Common myeloid progenitor, CD34-positive (primary cell): ENCODE measurements at regions not wholly inside any gene's neighbourhood (a gene's known extent, or its start where the extent isn't known, plus 50 kb on each side); places are given as distances from the start of the nearest gene placed in this dataset.

Experiments used
- CTCF ChIA-PET: fragments of 350-600 bp; sonication (Branson Sonifier 250); formaldehyde crosslinking; loops from one replicate; lab custom pipeline; 2021; ENCODE audit warnings: antibody characterized with exemption; lab: Charles Lee
- POLR2A ChIA-PET: fragments of 350-600 bp; sonication (Branson Sonifier 250); formaldehyde crosslinking; loops from one replicate; lab custom pipeline; 2021; ENCODE audit warnings: antibody characterized with exemption; lab: Charles Lee
- DNase-seq, 3 donors: peaks; one replicate each; pipeline versions ENCODE4 v3.0.0 to v3.0.0-alpha.2; 2013
- H3K27ac ChIP-seq, 2 experiments: 1 replicate in 1 of 2; 2 replicates in 1 of 2; pipeline ENCODE4 v1.7.0; 2013; ENCODE audit warnings: inconsistent platforms in 2 of 2, low read length in 2 of 2, mild to moderate bottlenecking in 2 of 2, low read depth in 1 of 2, moderate library complexity in 1 of 2; ENCODE audit not compliant: severe bottlenecking in 2 of 2, insufficient read depth in 1 of 2, poor library complexity in 1 of 2
- H3K27me3 ChIP-seq, 5 experiments: replicated peaks in 2 of 5; 1 replicate in 3 of 5; 2 replicates in 2 of 5; pipeline versions ENCODE4 v1.6.1 to v1.7.0; 2013; ENCODE audit warnings: low read length in 4 of 5, mild to moderate bottlenecking in 2 of 5, moderate library complexity in 2 of 5, inconsistent platforms in 1 of 5; ENCODE audit not compliant: insufficient read depth in 5 of 5, control insufficient read depth in 4 of 5
- H3K36me3 ChIP-seq, 4 experiments: 1 replicate in 2 of 4; 2 replicates in 2 of 4; pipeline versions ENCODE4 v1.6.1 to v1.7.0; 2013; ENCODE audit warnings: low read length in 3 of 4, control low read depth in 1 of 4, mild to moderate bottlenecking in 1 of 4; ENCODE audit not compliant: control insufficient read depth in 4 of 4, insufficient read depth in 4 of 4
- H3K4me1 ChIP-seq, 4 experiments: 1 replicate in 3 of 4; 2 replicates in 1 of 4; pipeline versions ENCODE4 v1.6.1 to v1.7.1; 2013; ENCODE audit warnings: low read length in 3 of 4, mild to moderate bottlenecking in 3 of 4, control low read depth in 1 of 4, inconsistent platforms in 1 of 4, moderate library complexity in 1 of 4; ENCODE audit not compliant: control insufficient read depth in 4 of 4, insufficient read depth in 4 of 4; ENCODE audit errors: control extremely low read depth in 1 of 4
- H3K4me3 ChIP-seq, 7 experiments: 1 replicate in 4 of 7; 2 replicates in 3 of 7; pipeline versions ENCODE4 v1.5.1 to v1.7.0; 2013; ENCODE audit warnings: mild to moderate bottlenecking in 7 of 7, low read length in 6 of 7, moderate library complexity in 6 of 7, inconsistent platforms in 2 of 7, low read depth in 2 of 7, control low read depth in 1 of 7; ENCODE audit not compliant: insufficient read depth in 4 of 7, control insufficient read depth in 1 of 7; ENCODE audit errors: extremely low read depth in 1 of 7
- H3K9me3 ChIP-seq, 5 experiments: 1 replicate in 4 of 5; 2 replicates in 1 of 5; pipeline versions ENCODE4 v1.6.1 to v1.7.1; 2013; ENCODE audit warnings: low read length in 4 of 5, mild to moderate bottlenecking in 2 of 5, inconsistent platforms in 1 of 5, low read depth in 1 of 5, moderate library complexity in 1 of 5; ENCODE audit not compliant: control insufficient read depth in 4 of 5, insufficient read depth in 2 of 5; ENCODE audit errors: control extremely low read depth in 1 of 5
- WGBS: methylation state at CpG from one replicate; pipeline ENCODE4 v1.1.5; 2013; ENCODE audit not compliant: insufficient coverage; 5-methylcytosine and 5-hydroxymethylcytosine counted together

- WGBS = 100% methylated on average over 1 of the region's 2 CpGs
- Histone ChIP-seq H3K27me3 (peaks cover 0 to 5% (median 2%) of the 10 kb centered on the region in 5 experiments), H3K4me3 (no peak overlapping the region), H3K4me1 (no peaks in the 10 kb centered on the region), H3K36me3 (no peaks in the 10 kb centered on the region), H3K9me3 (no peaks in the 10 kb centered on the region), H3K27ac (no peak overlapping the region)
- POLR2A ChIA-PET = no interaction called here
- no peak for DNase-seq
- CTCF ChIA-PET = no interaction called here
Measured at GRCh38 chr5:158304607-158305006, 445.7 kb upstream of the CLINT1 start.

DNA sequence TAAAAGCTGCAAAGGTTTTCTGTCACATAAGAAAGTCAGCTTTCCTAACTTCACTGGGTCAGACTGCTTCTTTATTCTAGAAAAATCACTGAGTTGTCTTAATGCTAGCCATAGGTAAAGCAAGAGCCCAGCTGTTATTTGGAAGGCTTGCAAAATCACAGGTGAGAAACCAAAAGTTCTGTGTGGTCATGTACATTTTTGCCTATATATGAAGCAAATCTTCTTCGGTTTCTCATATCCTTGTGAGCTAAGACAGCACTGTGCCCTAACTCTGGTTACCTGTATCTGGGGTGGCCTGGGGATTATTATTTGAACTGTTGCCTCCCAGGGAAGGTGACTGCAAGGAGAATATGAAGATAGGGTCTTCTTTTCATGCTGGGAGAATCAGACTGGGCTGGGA, 444.9 kb upstream of the CLINT1 start:
- 100% methylated on average over 1 of the region's 1 CpG for WGBS
- DNase-seq = no peak
- POLR2A ChIA-PET = no interaction called here
- CTCF ChIA-PET = no interaction called here
- no peak overlapping the region for H3K27ac ChIP-seq
- H3K4me3 ChIP-seq = no peak overlapping the region
- H3K27me3 ChIP-seq = peaks cover 0 to 3% (median 2%) of the 10 kb centered on the region in 5 experiments
- no peaks in the 10 kb centered on the region for H3K9me3 ChIP-seq
- H3K36me3 ChIP-seq = no peaks in the 10 kb centered on the region
- no peaks in the 10 kb centered on the region for H3K4me1 ChIP-seq

- ChIA-PET POLR2A (no interaction called here), CTCF (no interaction called here)
- Histone ChIP-seq H3K36me3 (no peaks in the 10 kb centered on the region), H3K4me3 (no peak overlapping the region), H3K27ac (no peak overlapping the region), H3K27me3 (peaks cover 0 to 3% (median 2%) of the 10 kb centered on the region in 5 experiments), H3K4me1 (no peaks in the 10 kb centered on the region), H3K9me3 (no peaks in the 10 kb centered on the region)
- WGBS = no CpG with 5 or more reads among the region's 3 CpGs
- DNase-seq = no peak
Measured at GRCh38 chr5:158303275-158303674, 444.3 kb upstream of the CLINT1 start.

GRCh38 chr5:158302029-158302428, 443.1 kb upstream of the CLINT1 start:
- Histone ChIP-seq H3K36me3 (no peaks in the 10 kb centered on the region), H3K4me3 (no peak overlapping the region), H3K9me3 (peaks cover 0 to 3% (median 1%) of the 10 kb centered on the region in 5 experiments), H3K27me3 (peaks cover 0 to 3% (median 0%) of the 10 kb centered on the region in 5 experiments), H3K4me1 (no peaks in the 10 kb centered on the region), H3K27ac (no peak overlapping the region)
- ChIA-PET POLR2A (no interaction called here), CTCF (no interaction called here)
- DNase-seq = no peak
- WGBS = 100% methylated on average over 1 of the region's 2 CpGs

GRCh38 chr5:158301186-158301585, 442.2 kb upstream of the CLINT1 start:
- H3K9me3 ChIP-seq = peaks cover 0 to 4% (median 3%) of the 10 kb centered on the region in 5 experiments
- POLR2A ChIA-PET = no interaction called here
- CTCF ChIA-PET = no interaction called here
- DNase-seq = no peak
- H3K27me3 ChIP-seq = peaks cover 0 to 3% (median 0%) of the 10 kb centered on the region in 5 experiments
- 53% methylated on average over 3 of the region's 4 CpGs for WGBS
- no peaks in the 10 kb centered on the region for H3K36me3 ChIP-seq
- H3K4me1 ChIP-seq = no peaks in the 10 kb centered on the region
- H3K4me3 ChIP-seq = no peak overlapping the region
- H3K27ac ChIP-seq = no peak overlapping the region

DNA sequence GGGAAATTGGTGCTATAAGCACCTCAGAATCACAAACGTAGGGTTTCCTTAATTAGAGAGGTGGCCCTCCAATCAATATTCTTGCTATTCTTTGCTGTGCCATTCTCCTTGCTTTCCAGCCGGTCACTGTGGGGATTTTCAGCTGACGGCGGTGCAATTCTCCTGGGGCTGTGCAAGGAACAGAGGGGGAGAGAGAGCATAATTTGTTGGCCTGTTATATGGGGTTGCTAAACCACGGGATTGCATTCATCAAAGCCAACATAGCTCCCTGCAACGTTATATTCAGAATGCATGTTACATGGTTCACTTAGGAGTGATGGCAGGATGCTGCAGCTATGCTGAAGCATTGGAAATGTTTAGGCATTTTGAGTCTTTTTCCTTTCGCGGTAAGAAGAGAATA, 441.3 kb upstream of the CLINT1 start:
- no peak for DNase-seq
- Histone ChIP-seq H3K27me3 (peaks cover 0 to 2% (median 0%) of the 10 kb centered on the region in 5 experiments), H3K9me3 (peaks cover 0 to 4% (median 3%) of the 10 kb centered on the region in 5 experiments), H3K36me3 (no peaks in the 10 kb centered on the region), H3K4me1 (no peaks in the 10 kb centered on the region), H3K4me3 (no peak overlapping the region), H3K27ac (no peak overlapping the region)
- ChIA-PET CTCF (no interaction called here), POLR2A (no interaction called here)
- WGBS = 91% methylated on average over 5 of the region's 8 CpGs

DNA sequence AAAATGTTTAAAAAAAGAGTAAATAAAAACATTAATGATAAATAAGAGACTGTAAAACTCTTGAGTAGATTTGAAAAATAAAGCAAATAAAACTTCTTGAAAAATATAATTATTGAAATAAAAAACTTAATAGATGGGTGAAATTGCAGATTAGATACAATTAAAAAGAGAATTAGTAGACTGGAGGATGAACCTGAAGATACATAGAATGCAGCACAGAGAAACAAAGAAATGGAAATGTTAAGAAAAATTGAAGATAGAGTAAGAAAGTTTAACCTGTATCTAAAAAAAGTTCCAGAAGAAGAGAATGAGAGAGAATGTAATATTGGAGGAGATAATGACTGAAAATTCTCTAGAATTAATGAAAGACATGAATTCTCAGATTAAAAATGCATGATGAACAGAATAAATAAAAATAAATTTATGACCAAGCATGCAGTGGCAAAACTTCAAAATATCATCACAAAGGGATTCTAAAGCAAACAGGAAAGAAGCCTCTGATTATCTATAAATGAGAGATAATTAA, 438.1 kb upstream of the CLINT1 start:
- Histone ChIP-seq H3K36me3 (no peaks in the 10 kb centered on the region), H3K9me3 (peaks cover 0 to 10% (median 3%) of the 10 kb centered on the region in 5 experiments), H3K27me3 (peaks cover 0 to 2% (median 0%) of the 10 kb centered on the region in 5 experiments), H3K27ac (no peak overlapping the region), H3K4me3 (no peak overlapping the region), H3K4me1 (no peaks in the 10 kb centered on the region)
- ChIA-PET POLR2A (no interaction called here), CTCF (no interaction called here)
- DNase-seq = no peak
